Kidney tubule cell (primary cell): ENCODE measurements at regions not wholly inside any gene's neighbourhood (a gene's known extent, or its start where the extent isn't known, plus 50 kb on each side); places are given as distances from the start of the nearest gene placed in this dataset.

ENCODE experiments used
- DNase-seq: peaks from one replicate; pipeline ENCODE4 v3.0.0-alpha.2; 2018; ENCODE audit warnings: low spot score

DNA sequence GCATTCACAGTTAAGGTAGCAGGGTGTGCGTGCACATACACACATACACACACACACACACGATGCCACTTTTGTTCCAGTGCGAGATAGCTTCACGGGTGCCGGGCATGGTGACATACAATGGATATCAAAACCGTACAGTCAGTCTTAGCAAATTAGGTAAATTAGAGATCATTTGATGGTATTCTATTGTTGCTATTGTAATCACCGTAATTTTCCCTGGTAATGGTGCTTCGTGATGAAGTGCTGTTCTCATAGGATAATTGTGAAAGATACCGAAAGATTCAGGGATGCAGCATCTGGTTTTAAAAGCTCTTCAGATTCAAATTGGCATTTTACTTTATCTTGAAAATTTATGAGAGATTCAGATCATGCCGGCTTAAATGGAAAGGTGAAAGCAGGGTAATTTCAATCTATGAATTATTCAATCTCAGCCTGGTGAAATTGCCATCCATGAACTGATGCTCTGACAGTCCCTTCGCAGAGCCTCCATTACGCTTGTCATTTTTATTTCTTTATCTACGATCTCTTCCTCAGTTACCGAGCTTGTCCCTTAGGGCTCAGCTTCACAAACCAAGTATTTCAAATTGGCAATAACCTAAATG is 71.3 kb upstream of the SOX4 start:
- DNase-seq, result no peak

DNA sequence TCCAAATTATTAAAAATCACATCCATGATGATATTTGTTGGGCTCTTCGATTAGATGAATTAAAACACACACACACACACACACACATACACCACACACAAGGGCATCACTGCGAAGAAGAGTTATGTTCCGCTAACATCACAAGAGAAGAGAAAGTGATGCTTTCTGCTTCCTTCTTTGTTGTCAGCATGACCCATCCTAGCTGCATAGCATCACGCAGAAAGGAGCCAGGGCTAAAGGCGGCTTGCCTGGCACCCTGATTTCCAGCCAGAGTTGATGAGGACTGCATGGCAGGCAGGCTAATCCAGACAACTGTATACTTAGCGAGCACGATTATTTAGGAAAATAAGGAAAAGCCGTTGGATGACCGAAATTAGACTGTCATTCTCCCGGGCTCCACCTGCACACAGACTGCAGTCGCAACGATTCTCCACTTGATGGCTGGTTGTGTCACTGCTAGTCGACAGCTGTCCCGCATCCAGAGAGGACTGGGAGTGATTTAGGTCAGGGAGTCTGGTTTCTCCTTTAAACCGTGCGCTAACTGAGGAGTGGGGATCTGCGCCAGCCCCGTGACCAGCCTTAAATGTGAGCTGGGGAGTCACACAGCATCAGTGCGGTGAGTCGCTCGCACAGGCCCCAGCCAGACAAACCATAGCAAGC is 70.6 kb upstream of the SOX4 start:
- DNase-seq, result no peak

DNA sequence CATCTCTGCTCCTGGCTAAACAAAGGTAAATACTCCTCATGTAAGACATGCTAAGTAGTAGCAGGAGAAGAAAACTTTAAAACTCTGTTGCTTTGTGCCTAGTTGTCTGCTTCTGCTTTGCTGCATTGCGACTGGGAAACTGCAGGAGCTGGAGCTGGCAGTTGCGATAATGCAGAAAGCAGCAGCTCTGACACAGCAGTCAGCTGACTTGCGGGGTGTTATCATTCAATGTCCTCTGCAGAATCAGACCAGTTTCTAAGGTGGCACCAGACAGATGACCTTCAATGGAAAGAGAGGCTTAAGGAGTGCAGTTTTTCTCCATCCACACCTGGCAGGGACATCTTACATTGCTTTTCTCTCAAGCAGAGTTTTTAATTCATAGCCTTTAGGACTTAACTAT is 69.9 kb upstream of the SOX4 start:
- DNase-seq, result no peak

DNA sequence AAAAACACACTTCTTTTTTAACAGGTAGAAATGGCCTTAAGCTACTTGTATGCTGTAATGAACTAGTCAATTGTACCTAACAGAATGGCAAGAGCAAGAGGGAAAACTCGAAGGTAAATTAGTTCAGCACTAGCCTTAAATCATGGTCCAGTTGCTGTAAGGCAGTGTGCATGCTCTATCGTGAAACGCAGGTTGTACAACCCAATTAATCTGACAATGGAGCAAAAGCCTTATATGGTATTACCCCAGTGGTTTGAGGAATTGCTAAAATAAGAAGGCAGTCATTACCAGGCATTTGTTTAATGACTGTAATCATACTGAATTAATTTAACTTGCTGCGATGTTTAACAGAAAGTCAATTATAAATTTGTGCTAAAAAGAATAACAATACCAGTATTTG is 69.3 kb upstream of the SOX4 start:
- DNase-seq, result no peak

DNA sequence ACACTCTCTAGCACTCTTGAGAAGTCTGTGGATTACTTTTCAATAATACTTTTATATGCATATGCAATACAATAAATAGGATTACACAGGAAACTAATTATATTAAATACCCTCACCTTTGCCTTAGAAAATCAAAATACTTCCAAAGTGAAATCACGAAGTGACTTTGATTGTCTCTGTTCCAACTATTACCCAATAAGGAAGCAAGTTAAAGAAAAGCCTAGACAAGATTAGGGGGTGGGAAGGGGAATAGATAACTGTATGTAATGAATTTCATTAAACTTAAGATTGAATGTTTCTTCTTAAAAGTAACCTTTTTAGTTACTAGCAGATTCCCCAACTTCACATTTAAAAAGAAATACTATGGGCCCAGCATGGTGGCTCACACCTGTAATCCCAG is 66.6 kb upstream of the SOX4 start:
- DNase-seq, result no peak

DNA sequence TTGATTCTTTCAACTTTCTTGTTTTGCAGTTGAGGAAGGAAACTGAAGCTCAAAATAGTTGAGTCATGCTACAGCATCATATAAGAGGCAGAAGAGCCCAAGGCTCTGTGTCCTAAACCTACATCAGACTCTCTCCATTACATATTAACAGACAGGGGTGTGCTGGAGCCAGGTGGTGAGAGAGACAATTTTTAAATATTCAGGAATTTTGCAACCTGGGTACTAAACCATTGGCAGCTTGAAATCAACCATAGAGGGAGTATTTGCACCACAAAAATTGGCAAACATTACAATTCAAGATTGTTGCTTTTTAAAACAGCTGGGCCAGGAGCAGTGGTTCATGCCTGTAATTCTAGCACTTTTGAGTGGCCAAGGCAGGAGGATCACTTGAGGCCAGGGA is 65.8 kb upstream of the SOX4 start:
- peak; percentile 45 for DNase-seq

DNA sequence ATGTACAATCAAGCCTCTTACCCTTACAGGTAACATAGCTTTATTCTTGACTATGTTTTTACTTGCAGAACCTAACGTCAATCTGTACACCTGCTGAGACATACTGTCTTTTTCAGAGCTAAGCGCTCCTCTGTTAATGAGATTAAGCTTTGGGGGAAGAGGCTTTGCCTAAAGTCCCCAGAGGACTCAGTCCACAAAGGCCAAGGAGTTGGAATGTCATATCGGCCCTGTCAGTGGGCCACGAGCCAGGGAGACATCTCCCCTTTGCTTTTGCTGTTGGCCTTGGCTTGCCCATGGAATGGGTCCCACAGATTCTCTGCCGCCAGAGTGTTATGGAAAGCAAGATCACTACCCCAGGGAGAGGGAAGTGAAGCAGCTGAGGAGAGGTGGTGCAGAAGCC is 64.1 kb upstream of the SOX4 start:
- DNase-seq, result no peak

DNA sequence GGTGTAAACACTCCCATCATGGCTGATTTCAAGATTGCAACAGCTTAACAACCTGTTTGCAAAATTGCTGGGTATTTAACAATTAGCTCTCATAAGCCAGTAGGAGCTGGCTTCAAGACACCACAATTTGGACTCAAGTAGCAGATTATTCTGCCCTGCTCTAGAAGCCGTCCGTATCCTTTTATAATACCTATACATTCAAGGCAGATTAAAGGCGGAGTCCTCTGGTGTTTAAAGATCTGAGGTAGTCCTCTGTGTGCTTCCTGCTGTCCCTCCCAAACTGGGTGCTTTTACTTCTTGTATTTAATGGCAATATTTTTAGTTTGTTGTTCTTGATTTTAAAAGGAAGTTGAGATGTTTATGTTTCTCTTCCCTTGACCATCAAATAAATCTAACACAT is 62.2 kb upstream of the SOX4 start:
- DNase-seq, result no peak

DNA sequence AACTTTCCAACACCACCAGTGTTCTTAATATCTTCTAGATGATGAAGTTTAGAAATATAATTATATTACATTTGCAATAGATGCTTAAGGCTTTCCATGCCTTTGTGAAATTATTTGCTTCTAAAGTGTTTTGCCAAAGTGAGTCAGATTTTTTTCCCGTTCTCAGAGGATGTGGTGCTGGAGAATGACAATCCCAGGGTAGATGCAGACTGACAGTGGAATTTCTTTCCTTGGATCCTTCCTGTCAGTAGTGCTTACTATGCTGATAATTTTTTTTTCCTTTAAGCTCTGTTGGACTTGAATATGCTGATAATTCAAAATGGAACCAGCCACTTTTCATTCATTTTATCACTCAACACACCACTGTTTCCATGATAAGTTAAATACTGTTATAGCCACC is 59.9 kb upstream of the SOX4 start:
- peak; percentile 9 for DNase-seq

DNA sequence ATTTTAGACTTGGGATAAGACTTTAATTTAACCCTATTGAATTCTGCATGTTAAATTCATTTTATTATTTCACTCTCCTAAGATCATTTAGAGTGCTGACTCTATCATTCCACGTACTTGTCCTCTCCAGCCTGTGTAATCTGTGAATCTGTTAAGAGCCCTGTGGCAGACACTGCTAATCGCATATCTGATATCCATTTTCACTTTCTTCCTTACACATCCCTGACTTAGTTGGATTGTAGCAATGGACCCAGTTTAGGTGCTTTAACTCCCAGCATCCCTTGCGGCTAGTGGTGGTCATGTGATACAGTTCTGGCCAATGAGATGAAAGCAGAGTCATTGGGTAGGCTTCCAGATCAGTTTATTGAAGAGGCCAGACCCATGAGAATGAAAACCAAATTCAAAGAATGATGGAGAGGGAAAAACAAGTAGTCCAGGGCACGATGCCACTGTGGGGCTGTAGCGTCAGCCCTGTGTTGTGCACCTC is 57.2 kb upstream of the SOX4 start:
- no peak for DNase-seq

DNA sequence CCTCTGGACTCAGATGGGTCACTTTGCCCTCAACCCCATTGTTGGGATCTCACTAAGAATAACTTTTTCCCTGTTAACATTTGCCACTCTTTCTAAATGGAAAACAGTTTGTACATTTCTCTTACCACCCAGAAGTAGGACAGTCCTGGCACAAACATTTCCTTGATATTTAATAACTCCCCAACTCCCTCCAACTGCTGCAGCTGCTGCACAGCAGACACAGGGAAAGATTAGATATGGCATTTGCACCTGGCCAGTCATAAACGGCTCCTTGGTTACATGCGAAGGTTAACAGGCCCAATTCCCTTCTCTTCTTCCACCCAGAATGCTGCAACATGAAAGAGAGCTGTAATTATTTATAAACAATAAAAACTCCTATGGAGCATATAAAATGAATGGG is 55.9 kb upstream of the SOX4 start:
- DNase-seq, result no peak

DNA sequence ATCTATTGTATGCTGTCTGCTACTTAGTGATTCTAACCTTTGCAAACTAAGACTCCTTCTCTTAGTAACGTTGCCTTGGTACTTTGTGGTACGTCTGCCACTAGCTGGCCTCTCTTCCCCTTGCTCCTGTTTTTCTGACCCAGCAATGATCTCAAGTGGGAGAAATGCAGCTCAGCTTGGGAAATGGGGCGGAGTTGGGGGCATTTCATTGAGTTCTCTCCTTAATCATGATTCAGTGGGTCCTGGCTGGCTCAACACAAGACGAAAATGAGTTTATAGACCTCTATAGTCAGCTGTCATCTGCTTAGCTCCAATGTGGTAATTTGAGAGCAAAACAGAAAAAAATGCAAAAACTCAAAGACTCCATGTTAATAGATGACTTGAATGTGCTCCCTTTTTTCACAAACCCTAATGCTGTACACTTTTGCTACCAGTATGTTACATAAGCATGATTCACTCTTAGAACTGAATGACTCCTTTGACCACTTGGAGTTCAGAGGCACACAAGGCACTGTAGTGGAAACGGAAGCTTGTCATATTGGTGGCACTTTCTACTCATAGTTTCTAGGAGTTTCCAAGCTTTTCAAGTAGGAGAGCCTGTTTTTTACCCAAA is 55.3 kb upstream of the SOX4 start:
- peak; percentile 71 for DNase-seq

DNA sequence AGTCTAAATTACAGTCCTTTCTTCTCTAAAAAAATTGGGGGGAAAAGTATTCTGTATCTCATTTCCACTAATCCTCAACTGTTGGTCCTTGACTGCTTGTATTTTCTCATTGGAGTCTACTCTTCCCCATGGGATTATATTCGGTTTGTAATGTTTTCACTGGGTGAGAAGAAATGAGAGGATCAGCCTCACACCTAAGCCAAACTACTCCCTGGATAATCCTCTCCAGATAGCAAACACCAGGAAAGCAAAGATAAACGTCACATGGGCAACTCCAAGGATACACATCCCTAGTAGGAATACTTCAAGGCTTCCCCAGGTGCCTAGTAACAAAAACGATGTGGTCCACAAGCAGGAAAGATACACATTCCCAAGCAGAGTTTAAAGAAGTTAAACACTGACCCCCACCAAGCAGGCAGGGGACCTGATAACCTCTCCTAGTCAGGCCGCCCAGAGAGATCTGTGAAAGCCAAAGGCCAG is 53.9 kb upstream of the SOX4 start:
- DNase-seq, result no peak
